Osteoblast (primary cell): ENCODE measurements at regions not wholly inside any gene's neighbourhood (a gene's known extent, or its start where the extent isn't known, plus 50 kb on each side); places are given as distances from the start of the nearest gene placed in this dataset.

Experiments used
- DNase-seq: peaks from one replicate; pipeline ENCODE4 v3.0.0; 2011; ENCODE audit warnings: low spot score, mixed read lengths; ENCODE audit not compliant: insufficient read length; ENCODE audit errors: missing footprints
- H2AFZ ChIP-seq: 2 replicates; pipeline ENCODE4 v1.6.0; 2011; ENCODE audit warnings: mild to moderate bottlenecking, low read length
- H3K27ac ChIP-seq: 2 replicates; pipeline ENCODE4 v1.5.1; 2011; ENCODE audit warnings: mild to moderate bottlenecking, low read depth, low read length, moderate library complexity
- H3K27me3 ChIP-seq: 2 replicates; pipeline ENCODE4 v1.6.0; 2012; ENCODE audit warnings: mild to moderate bottlenecking, control low read depth, inconsistent platforms, low read length, moderate library complexity; ENCODE audit not compliant: insufficient read depth
- H3K36me3 ChIP-seq: 2 replicates; pipeline ENCODE4 v1.5.1; 2011; ENCODE audit warnings: mild to moderate bottlenecking, low read length, control low read depth, moderate library complexity; ENCODE audit not compliant: insufficient read depth
- H3K4me1 ChIP-seq: 2 replicates; pipeline ENCODE4 v1.5.1; 2011; ENCODE audit warnings: mild to moderate bottlenecking, low read length, control low read depth, moderate library complexity; ENCODE audit not compliant: insufficient read depth
- H3K4me2 ChIP-seq: 2 replicates; pipeline ENCODE4 v1.6.0; 2011; ENCODE audit warnings: mild to moderate bottlenecking, low read length; ENCODE audit not compliant: insufficient read depth
- H3K4me3 ChIP-seq: fragments of 200-600 bp; sonication (generic); 3 replicates; pipeline ENCODE4 v1.5.1; 2012; ENCODE audit warnings: mild to moderate bottlenecking, low read length, inconsistent platforms; ENCODE audit not compliant: insufficient read depth
- H3K79me2 ChIP-seq: 2 replicates; pipeline ENCODE4 v1.6.0; 2012; ENCODE audit warnings: mild to moderate bottlenecking, low read length, control low read depth, inconsistent platforms; ENCODE audit not compliant: insufficient read depth
- H3K9me3 ChIP-seq: 2 replicates; pipeline ENCODE4 v1.5.1; 2011; ENCODE audit warnings: low read depth, low read length, control low read depth
- H4K20me1 ChIP-seq: 2 replicates; pipeline ENCODE4 v1.6.0; 2012; ENCODE audit warnings: mild to moderate bottlenecking, low read length, control low read depth; ENCODE audit not compliant: insufficient read depth
- TF ChIP-seq, protein P1 (sequence below): IDR thresholded peaks from 2 replicates; pipeline ENCODE4 v1.5.1; 2011; ENCODE audit warnings: mild to moderate bottlenecking, low read depth, low read length, moderate library complexity; ENCODE audit errors: extremely low read depth

DNA sequence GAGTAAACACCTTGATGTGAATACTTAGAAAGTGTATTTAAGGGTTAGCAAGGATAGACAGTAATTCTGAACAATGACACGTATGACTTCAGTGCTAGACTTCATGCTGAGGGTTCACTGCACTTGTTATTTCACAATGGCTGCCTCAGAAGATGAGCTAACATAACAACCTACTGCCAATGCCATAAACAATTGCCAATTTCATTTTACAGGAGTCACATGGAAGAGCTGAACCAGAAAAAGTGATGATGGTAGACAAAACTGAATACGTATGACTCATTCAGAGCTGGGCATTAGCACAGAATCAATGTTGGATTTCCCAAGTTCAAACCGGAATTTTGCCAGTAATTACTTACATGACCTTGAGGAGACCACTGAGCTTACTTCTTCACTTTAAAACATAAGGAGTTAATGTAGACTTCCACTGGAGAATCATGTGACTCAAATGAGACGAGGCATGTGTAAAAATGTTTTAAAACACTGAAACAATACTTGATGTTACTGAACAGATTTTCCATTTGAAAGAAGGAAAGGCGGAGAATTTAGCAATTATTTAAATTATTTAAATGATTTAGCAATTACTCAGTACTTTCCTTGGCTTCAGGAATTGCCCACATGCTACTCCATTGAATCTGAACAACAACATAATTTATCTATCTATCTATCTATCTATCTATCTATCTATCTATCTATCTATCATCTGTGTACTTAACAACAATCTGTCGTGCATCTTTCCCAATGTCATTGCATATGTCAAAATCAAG, 868.5 kb upstream of the SLIT2 start:
- Histone ChIP-seq H3K27ac (no peak overlapping the region), H3K27me3 (no peaks in the 10 kb centered on the region), H3K79me2 (no peaks in the 10 kb centered on the region), H3K4me2 (no peak overlapping the region), H3K4me1 (peaks cover 20% of the 10 kb centered on the region), H3K9me3 (no peaks in the 10 kb centered on the region), H2AFZ (no peak overlapping the region), H4K20me1 (no peaks in the 10 kb centered on the region), H3K4me3 (no peak overlapping the region), H3K36me3 (no peaks in the 10 kb centered on the region)
- TF ChIP-seq, protein P1, sequence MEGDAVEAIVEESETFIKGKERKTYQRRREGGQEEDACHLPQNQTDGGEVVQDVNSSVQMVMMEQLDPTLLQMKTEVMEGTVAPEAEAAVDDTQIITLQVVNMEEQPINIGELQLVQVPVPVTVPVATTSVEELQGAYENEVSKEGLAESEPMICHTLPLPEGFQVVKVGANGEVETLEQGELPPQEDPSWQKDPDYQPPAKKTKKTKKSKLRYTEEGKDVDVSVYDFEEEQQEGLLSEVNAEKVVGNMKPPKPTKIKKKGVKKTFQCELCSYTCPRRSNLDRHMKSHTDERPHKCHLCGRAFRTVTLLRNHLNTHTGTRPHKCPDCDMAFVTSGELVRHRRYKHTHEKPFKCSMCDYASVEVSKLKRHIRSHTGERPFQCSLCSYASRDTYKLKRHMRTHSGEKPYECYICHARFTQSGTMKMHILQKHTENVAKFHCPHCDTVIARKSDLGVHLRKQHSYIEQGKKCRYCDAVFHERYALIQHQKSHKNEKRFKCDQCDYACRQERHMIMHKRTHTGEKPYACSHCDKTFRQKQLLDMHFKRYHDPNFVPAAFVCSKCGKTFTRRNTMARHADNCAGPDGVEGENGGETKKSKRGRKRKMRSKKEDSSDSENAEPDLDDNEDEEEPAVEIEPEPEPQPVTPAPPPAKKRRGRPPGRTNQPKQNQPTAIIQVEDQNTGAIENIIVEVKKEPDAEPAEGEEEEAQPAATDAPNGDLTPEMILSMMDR = no peak
- no peak for DNase-seq

DNA sequence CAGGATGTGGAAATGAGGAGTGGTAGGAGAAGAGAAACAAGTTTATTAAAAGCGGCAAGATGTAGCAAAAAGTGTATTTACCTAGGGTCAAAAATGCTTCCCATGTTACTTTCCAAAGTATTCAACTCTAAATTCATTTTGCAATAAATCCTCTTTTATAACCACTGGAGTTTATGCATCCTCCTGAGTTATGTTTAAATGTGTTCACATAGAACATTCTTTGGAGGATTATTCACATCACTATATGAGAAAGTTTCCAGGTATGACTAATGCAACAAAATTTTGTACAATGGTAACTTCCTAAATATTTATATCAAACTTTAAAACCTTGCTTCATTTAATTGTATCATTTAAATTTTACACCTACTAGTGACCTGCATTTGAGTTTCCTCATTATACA, 870.6 kb upstream of the SLIT2 start:
- Histone ChIP-seq H3K4me3 (no peak overlapping the region), H4K20me1 (no peaks in the 10 kb centered on the region), H3K4me1 (peaks cover 14% of the 10 kb centered on the region), H3K4me2 (peak overlapping the region; percentile 41), H3K27me3 (no peaks in the 10 kb centered on the region), H3K36me3 (no peaks in the 10 kb centered on the region), H3K9me3 (no peaks in the 10 kb centered on the region), H3K79me2 (no peaks in the 10 kb centered on the region), H2AFZ (no peak overlapping the region), H3K27ac (peak overlapping the region; percentile 40)
- TF ChIP-seq, protein P1 = no peak
- DNase-seq = no peak

DNA sequence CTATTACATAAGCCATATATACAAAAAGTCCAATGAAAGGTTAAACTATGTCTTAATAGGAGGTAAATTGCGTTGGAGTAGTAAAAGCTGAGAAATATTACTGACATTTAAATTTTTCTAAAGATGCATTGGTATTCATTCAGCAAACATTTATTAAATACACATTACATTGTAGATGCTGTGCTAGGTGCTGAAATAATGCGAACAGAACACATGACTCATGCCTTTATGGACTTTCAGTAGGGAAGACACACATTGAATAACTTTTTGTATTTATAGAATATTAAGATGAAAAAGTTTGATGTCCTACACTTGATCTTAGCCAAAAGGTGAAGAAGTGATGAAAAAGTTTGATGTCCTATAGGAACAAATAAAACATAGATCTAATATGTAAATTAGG, 871.1 kb upstream of the SLIT2 start:
- Histone ChIP-seq H3K9me3 (no peaks in the 10 kb centered on the region), H2AFZ (no peak overlapping the region), H3K4me1 (peaks cover 14% of the 10 kb centered on the region), H3K4me3 (no peak overlapping the region), H3K4me2 (peak overlapping the region; percentile 41), H3K27me3 (no peaks in the 10 kb centered on the region), H3K79me2 (no peaks in the 10 kb centered on the region), H4K20me1 (no peaks in the 10 kb centered on the region), H3K27ac (peak overlapping the region; percentile 40), H3K36me3 (no peaks in the 10 kb centered on the region)
- TF ChIP-seq, protein P1 = no peak
- no peak for DNase-seq

DNA sequence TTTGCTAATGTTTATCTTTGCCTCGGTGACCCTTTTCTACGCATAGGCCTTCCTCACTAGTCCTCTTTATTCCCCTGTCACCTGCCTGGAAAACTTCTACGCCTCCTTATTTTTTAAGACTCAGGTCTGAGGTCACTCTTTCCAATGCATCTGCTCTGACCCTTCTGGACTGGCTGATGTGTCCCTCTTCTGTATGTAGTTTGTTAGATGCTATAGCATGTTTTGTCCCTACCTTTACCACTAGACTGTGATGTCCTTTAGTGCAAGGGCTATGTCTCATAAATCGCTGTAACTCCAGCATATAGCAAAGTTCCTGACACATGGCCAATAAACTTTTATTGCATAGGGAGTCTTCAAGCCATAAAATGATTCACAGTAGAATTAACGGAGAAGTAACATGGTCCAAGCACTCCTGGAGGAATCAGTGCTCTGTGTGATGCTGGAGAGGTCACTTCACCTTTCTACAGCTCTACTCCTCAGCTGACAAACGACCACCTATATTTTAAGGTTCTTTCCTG, 872.5 kb upstream of the SLIT2 start:
- H3K27me3 ChIP-seq = no peaks in the 10 kb centered on the region
- H3K9me3 ChIP-seq = no peaks in the 10 kb centered on the region
- H2AFZ ChIP-seq = no peak overlapping the region
- no peak overlapping the region for H3K27ac ChIP-seq
- no peak overlapping the region for H3K4me2 ChIP-seq
- TF ChIP-seq, protein P1 = no peak
- H3K79me2 ChIP-seq = no peaks in the 10 kb centered on the region
- no peak overlapping the region for H3K4me3 ChIP-seq
- H3K36me3 ChIP-seq = no peaks in the 10 kb centered on the region
- peaks cover 14% of the 10 kb centered on the region for H3K4me1 ChIP-seq
- no peak for DNase-seq
- no peaks in the 10 kb centered on the region for H4K20me1 ChIP-seq
